GM19395 (cell line): ENCODE measurements at regions not wholly inside any gene's neighbourhood (a gene's known extent, or its start where the extent isn't known, plus 50 kb on each side); places are given as distances from the start of the nearest gene placed in this dataset.
"Not testable (repeated sequence)": the region's sequence is repeated elsewhere in the genome, so short reads cannot be mapped to it uniquely, and the experiment has no call there.

ENCODE experiments used
- ATAC-seq: cut with Tn5 transposase; IDR thresholded peaks from one replicate; pipeline ENCODE4 v1.9.1; 2021; ENCODE audit warnings: mild to moderate bottlenecking, moderate library complexity; ENCODE audit not compliant: unreplicated experiment

GRCh38 chr21:16211339-16212303 lies 481.8 kb downstream of the USP25 start:
- ATAC-seq = no peak

GRCh38 chr21:16213518-16213917 lies 483.7 kb downstream of the USP25 start:
- no peak for ATAC-seq

DNA sequence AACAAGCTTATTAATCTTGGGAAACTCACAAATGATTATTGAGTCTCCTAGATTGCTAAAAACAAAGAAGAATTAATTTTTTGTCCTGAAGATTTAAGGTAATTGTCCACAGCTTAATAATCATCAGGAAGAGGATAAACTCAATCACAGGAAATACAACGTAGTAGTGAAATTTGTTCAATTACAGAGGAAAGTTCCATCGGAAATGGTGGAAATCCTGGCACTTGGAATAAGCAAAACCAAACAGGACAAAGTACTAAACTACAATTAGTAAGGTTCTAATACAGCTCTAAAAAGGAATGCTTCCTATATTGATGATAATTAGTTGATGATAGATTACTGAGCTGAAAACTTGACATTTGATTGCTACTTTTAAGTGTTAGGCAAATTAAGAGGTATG lies 485.4 kb downstream of the USP25 start:
- no peak for ATAC-seq

DNA sequence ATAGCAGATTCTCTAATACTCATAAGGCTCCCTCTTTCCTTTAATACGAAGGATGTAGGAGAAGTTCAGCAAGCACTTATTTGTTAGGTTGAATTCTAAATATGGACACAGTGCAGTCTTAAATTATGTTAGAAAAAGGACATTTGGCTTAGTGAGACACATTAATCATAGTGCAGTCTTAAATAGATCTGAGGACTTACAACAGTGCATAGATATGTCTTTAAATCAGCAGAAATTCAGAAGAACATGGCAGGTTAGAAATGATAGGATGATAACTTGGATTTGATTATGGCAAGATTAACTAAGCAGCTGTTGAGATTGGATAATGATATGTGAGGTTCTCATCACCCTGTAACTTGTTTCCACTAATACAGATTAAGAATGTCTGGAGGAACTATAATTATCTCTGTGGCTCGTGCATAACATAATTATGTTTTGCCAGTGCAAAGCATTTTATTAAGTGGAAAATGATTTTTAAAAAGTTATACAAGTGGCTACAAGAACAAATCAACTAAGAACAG lies 485.9 kb downstream of the USP25 start:
- no peak for ATAC-seq

DNA sequence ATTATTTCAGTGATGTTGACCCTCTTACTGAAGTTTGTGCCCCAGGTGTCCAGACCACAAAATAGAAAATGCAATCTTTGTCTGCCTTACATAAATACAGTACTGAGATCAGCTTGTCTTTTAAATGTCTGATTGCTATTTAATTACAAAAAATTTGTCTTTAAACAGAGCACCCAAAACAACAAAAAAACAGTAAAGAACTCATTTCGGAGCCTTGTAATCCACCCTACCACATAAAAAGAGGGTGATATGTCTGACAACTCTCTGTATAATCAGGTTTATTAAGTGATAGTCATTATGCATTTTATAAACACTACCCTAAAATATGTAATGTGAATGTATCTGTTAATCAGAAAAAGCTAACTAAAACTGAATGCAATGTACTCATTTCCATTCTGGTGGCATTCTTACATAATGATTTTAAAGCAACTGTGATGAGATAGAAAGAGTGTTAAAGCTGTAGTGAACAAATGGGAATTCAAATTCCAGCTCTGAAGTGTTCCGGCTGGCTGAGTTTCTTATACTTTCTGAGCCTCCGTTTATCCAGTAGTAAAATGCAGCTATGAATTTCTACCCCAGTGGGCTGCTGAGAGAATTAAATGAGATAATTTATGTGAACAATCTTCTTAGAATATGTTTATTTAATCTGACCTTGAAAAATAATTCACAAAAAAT lies 486.6 kb downstream of the USP25 start:
- ATAC-seq = no peak

- ATAC-seq = no peak
These were observed 489.0 kb downstream of the USP25 start for GRCh38 chr21:16218682-16219343.

DNA sequence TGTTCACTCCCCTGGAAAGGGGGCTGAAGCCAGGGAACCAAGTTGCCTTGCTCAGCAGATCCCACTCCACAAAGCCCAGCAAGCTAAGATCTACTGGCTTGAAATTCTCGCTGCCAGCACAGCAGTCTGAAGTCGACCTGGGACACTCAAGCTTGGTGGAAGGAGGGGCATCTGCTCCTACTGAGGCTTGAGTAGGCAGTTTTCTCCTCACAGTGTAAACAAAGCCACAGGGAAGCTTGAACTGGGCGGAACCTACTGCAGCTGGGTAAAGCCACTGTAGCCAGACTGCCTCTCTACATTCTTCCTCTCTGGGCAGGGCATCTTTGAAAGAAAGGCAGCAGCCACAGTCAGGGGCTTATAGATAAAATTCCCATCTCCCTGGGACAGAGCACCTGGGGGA lies 495.0 kb downstream of the USP25 start:
- ATAC-seq = not testable (repeated sequence)

DNA sequence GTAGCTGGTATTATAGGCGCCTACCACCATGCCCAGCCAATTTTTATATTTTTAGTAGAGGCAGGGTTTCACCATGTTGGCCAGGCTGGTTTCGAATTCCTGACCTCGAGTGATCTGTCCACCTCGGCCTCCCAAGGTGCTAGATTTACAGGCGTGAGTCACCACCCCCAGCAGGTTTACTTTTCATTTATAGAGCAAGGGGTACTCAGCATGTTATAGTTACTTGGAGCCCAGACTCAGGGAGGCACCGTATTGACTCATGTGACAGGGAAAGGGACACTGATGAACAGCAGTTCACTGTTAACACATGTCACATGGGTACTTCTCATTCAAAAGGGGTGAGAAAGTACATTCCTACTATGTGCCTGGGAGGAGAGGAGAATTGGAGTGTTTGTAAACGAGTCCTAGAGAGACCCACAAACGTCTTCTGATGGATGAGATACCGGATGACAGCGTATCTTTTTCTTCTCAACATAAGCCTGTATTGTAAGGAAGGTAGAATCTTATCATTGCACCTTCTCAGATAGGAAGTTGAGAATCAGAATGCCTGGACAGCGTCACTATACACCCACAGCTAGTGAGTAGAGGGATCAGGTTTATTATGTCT lies 510.0 kb downstream of the USP25 start:
- no peak for ATAC-seq

DNA sequence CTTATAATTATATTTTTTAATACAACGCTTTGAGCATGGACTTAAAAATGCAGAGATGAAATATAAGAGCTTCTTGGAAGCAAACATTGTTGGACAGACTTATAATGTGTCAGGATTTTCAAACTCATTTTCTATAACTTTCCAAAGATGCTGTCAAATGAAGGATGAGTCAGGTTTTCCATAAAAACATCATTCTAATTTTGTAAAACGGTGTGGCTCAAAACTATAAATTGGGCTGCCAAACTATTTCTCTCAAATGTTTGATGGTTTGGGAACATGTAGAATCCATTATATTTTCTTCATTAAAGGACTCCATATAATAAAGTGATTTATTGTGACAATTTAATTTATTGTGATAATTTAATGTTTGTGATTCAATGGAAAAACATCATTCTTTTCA lies 511.2 kb downstream of the USP25 start:
- no peak for ATAC-seq

- ATAC-seq = no peak
These were observed 511.7 kb downstream of the USP25 start for GRCh38 chr21:16241479-16241963.

DNA sequence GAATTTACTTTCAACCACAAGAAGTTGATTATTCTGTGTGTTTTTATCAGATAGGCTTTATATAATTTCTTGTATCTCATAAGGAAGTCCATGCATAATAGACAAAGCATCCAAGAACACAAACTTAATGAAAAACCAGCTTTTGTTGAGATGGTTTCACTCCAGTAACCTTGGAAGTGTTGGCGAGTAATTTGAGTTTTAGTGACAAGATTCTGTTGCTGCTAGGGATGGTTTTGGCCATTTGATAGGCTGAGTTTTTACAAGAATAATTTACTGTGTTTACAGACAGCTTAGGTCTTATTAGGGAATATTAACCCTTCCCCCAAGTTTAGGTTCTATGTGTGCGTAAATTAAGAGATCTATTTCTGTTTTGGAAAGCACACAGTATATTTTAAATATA lies 513.6 kb downstream of the USP25 start:
- no peak for ATAC-seq

DNA sequence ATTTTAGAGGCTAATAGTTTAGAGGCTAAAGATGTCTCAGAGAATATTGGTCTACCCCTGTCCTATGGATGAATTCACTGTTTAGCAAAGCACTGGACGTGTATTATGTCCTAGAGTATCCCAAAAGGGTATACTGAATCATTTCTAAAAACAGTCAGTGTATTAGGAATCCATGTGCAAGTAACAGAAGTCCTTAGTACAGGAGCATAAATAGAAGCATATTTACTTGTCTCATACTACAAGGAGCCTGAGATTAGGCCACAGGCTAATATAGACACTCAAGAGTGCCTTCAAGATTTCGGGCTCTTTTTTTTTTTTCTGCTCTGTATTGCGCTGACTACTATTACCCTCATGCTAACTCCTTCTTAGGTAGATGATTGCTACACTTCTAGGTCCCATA lies 518.9 kb downstream of the USP25 start:
- no peak for ATAC-seq

DNA sequence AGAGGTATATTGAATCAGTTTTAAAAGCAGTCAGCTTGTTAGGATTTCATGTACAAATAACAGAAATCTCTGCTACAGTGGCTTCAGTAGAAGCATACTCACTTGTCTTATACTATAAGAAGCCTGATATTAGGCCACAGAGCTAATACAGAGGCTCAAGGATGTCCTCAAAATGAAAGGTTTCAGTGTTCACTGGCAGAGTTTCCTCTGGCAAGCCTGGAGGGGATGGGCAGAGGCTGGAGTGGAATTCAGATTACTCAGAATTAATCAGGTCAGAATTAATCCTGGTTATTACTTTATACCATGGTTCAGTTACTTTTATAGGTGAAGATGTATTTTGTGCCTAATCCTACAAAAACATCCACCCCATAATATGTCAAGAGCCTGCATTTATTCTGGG lies 520.5 kb downstream of the USP25 start:
- ATAC-seq = no peak

DNA sequence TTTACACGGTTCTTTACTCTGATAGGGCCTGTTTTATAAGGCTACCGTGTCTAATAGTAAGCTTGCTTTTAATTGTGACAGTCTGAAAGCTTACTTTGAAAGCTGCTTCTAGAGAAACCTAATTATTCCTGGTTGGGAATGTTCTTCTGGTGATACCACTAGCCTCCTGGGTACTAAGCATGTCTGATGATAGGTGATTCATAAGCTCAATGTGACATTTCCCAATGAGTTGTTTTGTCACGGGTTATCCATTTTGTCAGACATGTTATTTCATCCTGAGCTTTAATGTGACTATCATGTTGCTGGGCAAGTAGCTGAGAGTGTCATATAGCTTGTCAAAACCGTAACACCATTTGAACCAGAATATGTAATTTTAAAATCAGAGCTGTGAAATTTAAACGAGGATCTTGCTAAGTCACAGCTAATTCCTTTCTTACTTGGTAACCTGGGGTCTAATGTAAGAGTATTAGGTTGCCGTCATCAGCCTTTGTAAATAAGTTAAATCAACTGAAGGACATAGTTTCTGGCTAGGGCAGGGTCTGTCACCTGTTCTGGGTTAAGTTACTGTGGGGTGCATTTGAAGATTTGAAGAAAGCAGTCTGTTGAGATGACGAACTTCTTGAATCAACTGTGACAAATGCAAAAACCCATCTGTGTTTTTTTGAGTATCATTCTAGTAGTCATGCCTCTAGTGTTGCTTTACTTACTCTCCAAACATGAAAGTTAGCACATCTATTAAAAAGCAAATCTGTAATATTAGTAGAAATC lies 529.2 kb downstream of the USP25 start:
- no peak for ATAC-seq

DNA sequence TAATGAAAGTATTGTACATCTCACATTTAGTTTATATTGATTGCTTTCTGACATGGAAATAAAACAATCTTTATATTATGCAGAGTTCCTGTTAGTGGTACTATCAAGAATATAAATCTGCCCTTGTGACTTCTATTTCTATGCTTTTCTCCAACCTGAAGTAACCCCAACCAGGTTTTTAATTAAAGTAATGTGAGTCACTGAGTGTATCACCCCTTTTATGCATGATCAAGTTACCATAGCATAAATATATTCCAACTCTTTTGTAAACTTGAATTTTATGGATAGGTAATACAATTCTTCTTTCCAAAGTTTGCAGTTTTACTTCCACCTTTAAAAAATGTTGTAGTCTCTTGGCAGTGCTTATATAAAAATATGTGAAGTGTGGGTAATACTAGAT lies 532.3 kb downstream of the USP25 start:
- no peak for ATAC-seq

- no peak for ATAC-seq
These were observed 534.5 kb downstream of the USP25 start for GRCh38 chr21:16264319-16264718.

- no peak for ATAC-seq
These were observed 539.7 kb downstream of the USP25 start for GRCh38 chr21:16269476-16269875.

DNA sequence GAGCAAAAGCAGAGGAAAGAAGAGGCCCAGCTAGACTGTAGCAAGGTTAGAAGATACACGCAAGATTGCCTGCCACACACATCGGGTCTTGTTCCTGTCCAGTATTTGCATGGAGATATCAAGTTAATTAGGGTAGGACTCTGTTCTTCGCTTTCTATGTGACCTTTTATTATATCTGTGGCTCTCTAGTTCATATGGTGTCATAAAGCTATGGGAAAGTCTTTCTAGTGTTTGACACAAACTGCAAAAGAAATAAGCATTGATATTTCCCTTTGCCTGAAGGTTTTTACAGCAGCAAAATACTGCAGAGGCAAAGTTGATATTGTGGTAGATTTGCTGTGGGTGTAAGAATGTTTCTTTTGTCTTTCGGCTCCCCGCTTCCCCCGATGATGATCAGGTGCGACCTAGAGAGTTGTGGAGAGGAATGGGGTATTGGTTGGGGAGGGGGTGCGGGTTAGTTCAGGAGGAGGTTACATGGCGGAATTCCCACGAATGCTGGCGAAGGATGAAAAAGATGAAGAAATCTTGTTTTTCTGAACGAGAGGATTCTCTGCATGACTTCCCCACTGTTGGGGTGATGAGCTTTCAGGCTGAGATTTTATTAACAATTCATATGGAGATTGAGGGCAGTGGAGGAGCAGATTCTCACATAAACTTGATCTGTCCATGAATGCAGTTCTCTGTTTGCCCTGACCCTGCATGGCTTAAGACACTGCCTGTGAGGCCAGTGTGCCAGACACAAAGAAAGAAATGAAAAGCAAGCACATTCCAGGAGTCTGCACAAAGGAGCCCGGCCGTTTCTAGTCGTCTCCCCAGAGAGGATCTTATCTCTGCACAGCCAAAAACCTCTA lies 550.2 kb downstream of the USP25 start:
- ATAC-seq = no peak

GRCh38 chr21:16280686-16281091 lies 550.9 kb downstream of the USP25 start:
- ATAC-seq = no peak
